ENCODE measurements at regions not wholly inside any gene's neighbourhood (a gene's known extent, or its start where the extent isn't known, plus 50 kb on each side); places are given as distances from the start of the nearest gene placed in this dataset.

- Histone ChIP-seq H3K9me3 (ENCODE audit: insufficient read depth, low read length) (no peaks in the 10 kb centered on the region), H3K4me2 (ENCODE audit: low read depth, low read length, poor library complexity, severe bottlenecking) (no peak overlapping the region), H3K79me2 (ENCODE audit: insufficient read depth, low read length) (no peaks in the 10 kb centered on the region), H3K27ac (ENCODE audit: low read depth, low read length) (no peak overlapping the region), H3F3A (ENCODE audit: insufficient read depth) (no peaks in the 10 kb centered on the region), H3K9ac (ENCODE audit: low read length) (no peak overlapping the region), H3K4me3 (ENCODE audit: insufficient read depth, low read length, poor library complexity, severe bottlenecking) (no peak overlapping the region), H3K36me3 (ENCODE audit: low read length) (no peaks in the 10 kb centered on the region), H4K20me1 (ENCODE audit: low read depth, low read length) (no peaks in the 10 kb centered on the region), H3K9me2 (replicated peaks; ENCODE audit: insufficient read depth, low read length) (no peaks in the 10 kb centered on the region), H2AFZ (ENCODE audit: low read depth, low read length, severe bottlenecking) (no peak overlapping the region), H3K27me3 (ENCODE audit: low read length) (no peaks in the 10 kb centered on the region)
- TF ChIP-seq EZH2phosphoT487 (conservative IDR thresholded peaks at IDR 0.05; ENCODE audit: low read length) (no peak), CTCF (IDR thresholded peaks at IDR 0.05; ENCODE audit: insufficient read depth, low read length, poor library complexity, severe bottlenecking) (no peak)
Observed at GRCh38 chr3:73215281-73215680, 153.8 kb downstream of the EBLN2 start.

GRCh38 chr3:73215901-73216300 is 154.4 kb downstream of the EBLN2 start:
- H3K27me3 ChIP-seq (ENCODE audit: low read length), result no peaks in the 10 kb centered on the region
- H3K27ac ChIP-seq (ENCODE audit: low read depth, low read length), result no peak overlapping the region
- TF ChIP-seq CTCF (IDR thresholded peaks at IDR 0.05; ENCODE audit: insufficient read depth, low read length, poor library complexity, severe bottlenecking), result no peak
- TF ChIP-seq EZH2phosphoT487 (conservative IDR thresholded peaks at IDR 0.05; ENCODE audit: low read length), result no peak
- H3K9me3 ChIP-seq (ENCODE audit: insufficient read depth, low read length), result no peaks in the 10 kb centered on the region
- no peak overlapping the region for H3K4me2 ChIP-seq (ENCODE audit: low read depth, low read length, poor library complexity, severe bottlenecking)
- no peaks in the 10 kb centered on the region for H3F3A ChIP-seq (ENCODE audit: insufficient read depth)
- no peak overlapping the region for H3K9ac ChIP-seq (ENCODE audit: low read length)
- H2AFZ ChIP-seq (ENCODE audit: low read depth, low read length, severe bottlenecking), result no peak overlapping the region
- no peaks in the 10 kb centered on the region for H4K20me1 ChIP-seq (ENCODE audit: low read depth, low read length)
- no peaks in the 10 kb centered on the region for H3K79me2 ChIP-seq (ENCODE audit: insufficient read depth, low read length)
- no peak overlapping the region for H3K4me3 ChIP-seq (ENCODE audit: insufficient read depth, low read length, poor library complexity, severe bottlenecking)
- H3K36me3 ChIP-seq (ENCODE audit: low read length), result no peaks in the 10 kb centered on the region
- no peaks in the 10 kb centered on the region for H3K9me2 ChIP-seq (replicated peaks; ENCODE audit: insufficient read depth, low read length)

- TF ChIP-seq CTCF (IDR thresholded peaks at IDR 0.05; ENCODE audit: insufficient read depth, low read length, poor library complexity, severe bottlenecking) (no peak), EZH2phosphoT487 (conservative IDR thresholded peaks at IDR 0.05; ENCODE audit: low read length) (no peak)
- no peak overlapping the region for H2AFZ ChIP-seq (ENCODE audit: low read depth, low read length, severe bottlenecking)
- H3K9ac ChIP-seq (ENCODE audit: low read length), result no peak overlapping the region
- H3K4me2 ChIP-seq (ENCODE audit: low read depth, low read length, poor library complexity, severe bottlenecking), result no peak overlapping the region
- no peaks in the 10 kb centered on the region for H3F3A ChIP-seq (ENCODE audit: insufficient read depth)
- no peaks in the 10 kb centered on the region for H3K9me2 ChIP-seq (replicated peaks; ENCODE audit: insufficient read depth, low read length)
- no peak overlapping the region for H3K27ac ChIP-seq (ENCODE audit: low read depth, low read length)
- H3K36me3 ChIP-seq (ENCODE audit: low read length), result no peaks in the 10 kb centered on the region
- no peaks in the 10 kb centered on the region for H4K20me1 ChIP-seq (ENCODE audit: low read depth, low read length)
- H3K79me2 ChIP-seq (ENCODE audit: insufficient read depth, low read length), result no peaks in the 10 kb centered on the region
- no peaks in the 10 kb centered on the region for H3K27me3 ChIP-seq (ENCODE audit: low read length)
- H3K4me3 ChIP-seq (ENCODE audit: insufficient read depth, low read length, poor library complexity, severe bottlenecking), result no peak overlapping the region
- no peaks in the 10 kb centered on the region for H3K9me3 ChIP-seq (ENCODE audit: insufficient read depth, low read length)
Observed at GRCh38 chr3:73216310-73216709, 154.9 kb downstream of the EBLN2 start.
